HCT116 (cell line): ENCODE measurements at regions not wholly inside any gene's neighbourhood (a gene's known extent, or its start where the extent isn't known, plus 50 kb on each side); places are given as distances from the start of the nearest gene placed in this dataset.

Experiments used
- CBX3 ChIP-seq: IDR thresholded peaks from 2 replicates; pipeline ENCODE4 v1.6.1; 2012; ENCODE audit warnings: low read depth
- CTCF ChIP-seq, 3 experiments: fragments of 200-600 bp in 1 of 3; sonication (generic) in 1 of 3; IDR thresholded peaks in 2 of 3; conservative IDR thresholded peaks in 1 of 3; 2 replicates each; pipeline ENCODE4 v1.5.1; 2012 to 2017; ENCODE audit warnings: low read depth in 2 of 3, low read length in 2 of 3, antibody characterized with exemption in 1 of 3, borderline replicate concordance in 1 of 3, control low read depth in 1 of 3, mild to moderate bottlenecking in 1 of 3, mixed read lengths in 1 of 3, mixed run types in 1 of 3, moderate library complexity in 1 of 3; ENCODE audit not compliant: insufficient read depth in 1 of 3
- EZH2 ChIP-seq: fragments of 200-600 bp; sonication (generic); IDR thresholded peaks from 2 replicates; pipeline ENCODE4 v1.6.1; 2017; ENCODE audit warnings: antibody characterized with exemption, mixed run types
- EZH2phosphoT487 ChIP-seq: fragments of 200-600 bp; IDR thresholded peaks from 2 replicates; pipeline ENCODE4 v1.6.1; 2018; ENCODE audit warnings: antibody characterized with exemption, borderline replicate concordance
- JUND ChIP-seq: IDR thresholded peaks from 2 replicates; pipeline ENCODE4 v1.6.1; 2012
- POLR2AphosphoS5 ChIP-seq: IDR thresholded peaks from 2 replicates; pipeline ENCODE4 v1.6.1; 2011; ENCODE audit warnings: mild to moderate bottlenecking, low read depth, low read length, moderate library complexity
- RAD21 ChIP-seq: IDR thresholded peaks from 2 replicates; pipeline ENCODE4 v1.6.1; 2012; ENCODE audit warnings: low read depth, mild to moderate bottlenecking
- REST ChIP-seq: IDR thresholded peaks from 2 replicates; pipeline ENCODE4 v1.6.1; 2012; ENCODE audit warnings: low read depth
- SRF ChIP-seq: IDR thresholded peaks from 2 replicates; pipeline ENCODE4 v1.6.1; 2012; ENCODE audit warnings: low read depth
- ZBTB33 ChIP-seq: IDR thresholded peaks from 2 replicates; pipeline ENCODE4 v1.6.1; 2011; ENCODE audit warnings: mild to moderate bottlenecking, low read length, moderate library complexity; ENCODE audit not compliant: insufficient replicate concordance; ENCODE audit errors: extremely low read depth
- ZNF274 ChIP-seq: fragments of 200-500 bp; sonication (Bioruptor generic); IDR thresholded peaks from 2 replicates; pipeline ENCODE4 v1.6.1; 2014; ENCODE audit warnings: mild to moderate bottlenecking, low read depth, low read length, inconsistent platforms

GRCh38 chrX:10897768-10898167 lies 213.4 kb upstream of the HCCS start:
- no peak for TF ChIP-seq JUND
- TF ChIP-seq CTCF (IDR thresholded peaks at IDR 0.05 in 2 of 3, conservative IDR thresholded peaks at IDR 0.05 in 1 of 3; ENCODE audit: borderline replicate concordance in 1 of 3, insufficient read depth in 1 of 3, low read depth in 2 of 3, low read length in 2 of 3) = no peak
- no peak for TF ChIP-seq CBX3
- no peak for TF ChIP-seq POLR2AphosphoS5
- no peak for TF ChIP-seq RAD21
- TF ChIP-seq EZH2phosphoT487 = no peak
- TF ChIP-seq ZNF274 = no peak
- no peak for TF ChIP-seq EZH2
- TF ChIP-seq REST = no peak
- no peak for TF ChIP-seq SRF
- no peak for TF ChIP-seq ZBTB33
